B cell (primary cell): ENCODE measurements at regions not wholly inside any gene's neighbourhood (a gene's known extent, or its start where the extent isn't known, plus 50 kb on each side); places are given as distances from the start of the nearest gene placed in this dataset.

Experiments used
- CTCF ChIP-seq: fragments of 200-600 bp; IDR thresholded peaks from one replicate; pipeline ENCODE4 v1.8.0; 2022; ENCODE audit warnings: antibody characterized with exemption, mild to moderate bottlenecking
- EZH2 ChIP-seq: IDR thresholded peaks from 2 replicates; pipeline ENCODE4 v1.6.1; 2012; ENCODE audit warnings: borderline replicate concordance, low read depth, mild to moderate bottlenecking, moderate library complexity, low read length; ENCODE audit not compliant: insufficient read depth, poor library complexity, severe bottlenecking

- TF ChIP-seq CTCF (no peak), EZH2 (no peak)
Observed at GRCh38 chr12:13635709-13636108, 345.7 kb downstream of the GRIN2B start.
